ENCODE measurements at regions not wholly inside any gene's neighbourhood (a gene's known extent, or its start where the extent isn't known, plus 50 kb on each side); places are given as distances from the start of the nearest gene placed in this dataset.
"Not testable (repeated sequence)": the region's sequence is repeated elsewhere in the genome, so short reads cannot be mapped to it uniquely, and the experiment has no call there.

- intact Hi-C loops (cut with micrococcal nuclease; ENCODE audit: unreplicated experiment) (no loop called here), in situ Hi-C loops (cut with HindIII; ENCODE audit: low pct_unique_long_range_greater_than_20kb, low sequenced_read_pairs) (no loop called here)
- POLR2A ChIA-PET: no interaction called here
- ATAC-seq (no peak), DNase-seq (ENCODE audit: low read depth, low spot score) (no peak)
- Histone ChIP-seq H3K27ac (ENCODE audit: low read length) (no peak overlapping the region), H3K9me3 (ENCODE audit: control insufficient read depth, insufficient read depth, low read depth, low read length) (no peaks in the 10 kb centered on the region), H3K27me3 (ENCODE audit: control insufficient read depth, insufficient read depth, low read length) (0 out of 2 replicates have a peak, but pooled peaks cover 5% of the 10 kb centered on the region), H3K4me1 (ENCODE audit: control insufficient read depth, insufficient read depth, low read length) (no peaks in the 10 kb centered on the region), H3K4me3 (ENCODE audit: low read depth in 2 of 2, low read length in 2 of 2) (no peak overlapping the region), H3K36me3 (ENCODE audit: control insufficient read depth, insufficient read depth, low read length) (no peaks in the 10 kb centered on the region)
- BruUV-seq (replicated peaks): no TSS peak
- CTCF ChIA-PET: no interaction called here
- TF ChIP-seq POLR2AphosphoS5 (IDR thresholded peaks at IDR 0.05; ENCODE audit: low read depth, low read length) (no peak), TCF7L2 (IDR thresholded peaks at IDR 0.05; ENCODE audit: low read depth, low read length) (no peak), REST (IDR thresholded peaks at IDR 0.05; ENCODE audit: insufficient read depth in 1 of 2, low read depth in 2 of 2, low read length in 1 of 2) (no peak), CTCF (IDR thresholded peaks at IDR 0.05) (no peak), SIN3A (IDR thresholded peaks at IDR 0.05; ENCODE audit: borderline replicate concordance, insufficient read depth, low read depth, low read length) (no peak)
These were observed 69.3 kb upstream of the MED13 start for GRCh38 chr17:62134397-62134796.

GRCh38 chr17:62131271-62131670 is 66.2 kb upstream of the MED13 start:
- intact Hi-C loops (cut with micrococcal nuclease; ENCODE audit: unreplicated experiment); ATAC-seq; H3K4me3 ChIP-seq (ENCODE audit: low read depth in 2 of 2, low read length in 2 of 2); H3K27ac ChIP-seq (ENCODE audit: low read length); H3K27me3 ChIP-seq (ENCODE audit: control insufficient read depth, insufficient read depth, low read length); POLR2A ChIA-PET; H3K4me1 ChIP-seq (ENCODE audit: control insufficient read depth, insufficient read depth, low read length); CTCF ChIA-PET; in situ Hi-C loops (cut with HindIII; ENCODE audit: low pct_unique_long_range_greater_than_20kb, low sequenced_read_pairs); BruUV-seq (replicated peaks); H3K36me3 ChIP-seq (ENCODE audit: control insufficient read depth, insufficient read depth, low read length); H3K9me3 ChIP-seq (ENCODE audit: control insufficient read depth, insufficient read depth, low read depth, low read length); DNase-seq (ENCODE audit: low read depth, low spot score): not testable (repeated sequence)

GRCh38 chr17:62130739-62131138 is 65.7 kb upstream of the MED13 start:
- CTCF ChIA-PET: no interaction called here

More at GRCh38 chr17:62130739-62131138, 65.7 kb upstream of the MED13 start:
- DNase-seq (ENCODE audit: low read depth, low spot score) (no peak), ATAC-seq (no peak)
- H3K4me1 ChIP-seq (ENCODE audit: control insufficient read depth, insufficient read depth, low read length): no peaks in the 10 kb centered on the region
- POLR2A ChIA-PET: no interaction called here
- H3K36me3 ChIP-seq (ENCODE audit: control insufficient read depth, insufficient read depth, low read length): no peaks in the 10 kb centered on the region
- in situ Hi-C loops (cut with HindIII; ENCODE audit: low pct_unique_long_range_greater_than_20kb, low sequenced_read_pairs) (no loop called here), intact Hi-C loops (cut with micrococcal nuclease; ENCODE audit: unreplicated experiment) (no loop called here)
- no TSS peak for BruUV-seq (replicated peaks)
- TF ChIP-seq TCF7L2 (IDR thresholded peaks at IDR 0.05; ENCODE audit: low read depth, low read length): no peak
- TF ChIP-seq SIN3A (IDR thresholded peaks at IDR 0.05; ENCODE audit: borderline replicate concordance, insufficient read depth, low read depth, low read length): no peak
- no peak for TF ChIP-seq POLR2AphosphoS5 (IDR thresholded peaks at IDR 0.05; ENCODE audit: low read depth, low read length)
- H3K27ac ChIP-seq (ENCODE audit: low read length): no peak overlapping the region
- H3K9me3 ChIP-seq (ENCODE audit: control insufficient read depth, insufficient read depth, low read depth, low read length): no peaks in the 10 kb centered on the region
- H3K27me3 ChIP-seq (ENCODE audit: control insufficient read depth, insufficient read depth, low read length): peaks cover 5% of the 10 kb centered on the region; the same call in 1 of the 2 replicates
- no peak overlapping the region for H3K4me3 ChIP-seq (ENCODE audit: low read depth in 2 of 2, low read length in 2 of 2)
